ENCODE measurements at regions not wholly inside any gene's neighbourhood (a gene's known extent, or its start where the extent isn't known, plus 50 kb on each side); places are given as distances from the start of the nearest gene placed in this dataset.
"Not testable (repeated sequence)": the region's sequence is repeated elsewhere in the genome, so short reads cannot be mapped to it uniquely, and the experiment has no call there.

DNA sequence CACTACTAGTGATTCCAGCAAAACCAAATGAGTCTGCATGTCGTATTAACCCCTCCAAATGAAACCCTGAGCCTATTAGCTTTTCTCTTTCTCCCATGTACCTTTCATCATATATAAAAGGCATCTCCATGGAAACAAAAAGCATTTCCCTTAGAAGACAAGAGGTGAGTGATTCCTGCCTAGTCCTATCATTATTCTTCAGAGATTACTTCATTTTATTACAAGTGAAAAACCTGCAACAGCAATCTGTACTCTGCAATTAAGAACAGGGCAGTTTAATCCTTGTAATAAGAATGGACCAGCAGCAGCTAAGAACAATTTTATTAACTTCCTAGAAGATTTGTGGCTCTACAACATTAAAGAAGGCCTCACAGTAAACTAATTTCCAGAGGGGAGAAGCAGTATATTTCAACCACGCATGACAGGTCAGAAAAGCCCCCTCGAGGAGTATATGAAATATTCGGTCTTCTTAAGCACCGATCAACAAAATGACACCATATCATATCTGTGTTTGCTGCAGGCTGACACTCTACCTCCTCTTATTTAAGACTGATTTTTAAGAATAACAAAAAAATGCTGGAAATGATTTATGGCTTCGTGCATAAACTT, 132.3 kb upstream of the TFPI start:
- DNase-seq: no peak

DNA sequence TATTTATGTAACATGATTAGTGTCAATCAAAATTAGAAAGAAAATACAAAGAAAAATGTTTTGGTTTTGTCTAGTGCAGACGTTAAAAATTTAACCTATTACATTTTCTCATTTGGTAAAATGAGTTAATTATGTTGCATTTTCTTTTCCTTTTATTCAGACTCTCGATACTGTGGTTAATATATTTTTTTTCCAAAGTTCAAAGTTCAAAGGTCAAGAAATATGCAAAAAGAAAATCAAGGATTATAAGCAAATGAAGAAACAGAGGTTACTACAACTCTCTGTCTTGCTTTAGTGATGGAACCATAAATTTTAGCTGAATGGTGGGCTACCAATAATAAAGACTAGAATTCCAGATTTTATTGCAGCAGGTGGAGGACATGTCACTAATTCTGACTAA, 133.3 kb upstream of the TFPI start:
- no peak for DNase-seq

DNA sequence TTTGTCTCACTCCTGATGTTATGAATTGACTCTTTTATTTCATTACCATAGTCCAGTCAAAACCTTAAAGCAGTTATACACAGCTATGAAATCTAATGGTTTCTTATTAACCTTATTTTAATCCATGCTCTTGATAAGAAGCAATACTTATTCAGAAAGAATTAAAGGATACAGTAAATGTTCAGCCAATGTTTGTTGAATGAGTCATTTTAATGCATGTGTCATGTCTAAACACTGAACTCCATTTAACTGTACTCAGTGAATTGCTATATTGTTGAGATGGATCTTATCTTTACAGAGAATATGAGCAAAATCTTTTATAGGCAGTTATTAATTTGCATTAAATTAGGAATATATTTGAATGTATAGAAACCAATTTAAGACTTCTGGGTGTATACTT, 135.1 kb upstream of the TFPI start:
- DNase-seq: no peak

DNA sequence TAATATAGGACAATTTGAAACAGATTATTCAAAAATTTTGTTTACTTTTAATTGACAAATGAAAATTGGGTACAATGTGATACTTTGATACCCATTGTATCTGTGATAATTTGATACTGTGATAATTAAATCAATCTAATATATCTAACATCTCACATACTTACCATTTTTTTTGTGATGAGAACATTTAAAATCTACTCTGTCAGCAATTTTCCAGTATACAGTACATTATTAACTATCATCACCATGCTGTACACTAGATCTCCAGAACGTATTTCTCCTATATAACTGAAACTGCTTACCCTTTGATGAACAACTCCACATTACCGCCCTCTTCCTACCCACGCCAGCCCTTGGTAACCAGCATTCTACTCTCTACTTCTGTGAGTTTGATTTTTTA, 139.7 kb upstream of the TFPI start:
- no peak for DNase-seq

DNA sequence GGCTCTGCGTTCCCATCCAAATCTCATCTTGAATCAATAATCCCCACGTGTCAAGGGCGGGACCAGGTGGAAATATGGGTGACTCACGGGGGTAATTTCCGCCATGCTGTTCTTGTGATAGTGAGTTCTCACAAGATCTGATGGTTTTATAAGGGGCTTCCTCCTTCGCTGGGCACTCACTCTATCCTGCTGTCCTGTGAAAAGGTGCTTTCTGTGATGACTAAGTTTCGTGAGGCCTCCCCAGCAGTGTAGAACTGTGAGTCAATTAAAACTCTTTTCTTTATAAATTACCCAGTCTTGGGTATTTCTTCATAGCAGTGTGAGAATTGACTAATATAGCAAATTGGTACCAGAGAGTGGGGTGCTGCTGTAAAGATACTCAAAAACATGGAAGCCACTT, 142.4 kb upstream of the TFPI start:
- DNase-seq: not testable (repeated sequence)

DNA sequence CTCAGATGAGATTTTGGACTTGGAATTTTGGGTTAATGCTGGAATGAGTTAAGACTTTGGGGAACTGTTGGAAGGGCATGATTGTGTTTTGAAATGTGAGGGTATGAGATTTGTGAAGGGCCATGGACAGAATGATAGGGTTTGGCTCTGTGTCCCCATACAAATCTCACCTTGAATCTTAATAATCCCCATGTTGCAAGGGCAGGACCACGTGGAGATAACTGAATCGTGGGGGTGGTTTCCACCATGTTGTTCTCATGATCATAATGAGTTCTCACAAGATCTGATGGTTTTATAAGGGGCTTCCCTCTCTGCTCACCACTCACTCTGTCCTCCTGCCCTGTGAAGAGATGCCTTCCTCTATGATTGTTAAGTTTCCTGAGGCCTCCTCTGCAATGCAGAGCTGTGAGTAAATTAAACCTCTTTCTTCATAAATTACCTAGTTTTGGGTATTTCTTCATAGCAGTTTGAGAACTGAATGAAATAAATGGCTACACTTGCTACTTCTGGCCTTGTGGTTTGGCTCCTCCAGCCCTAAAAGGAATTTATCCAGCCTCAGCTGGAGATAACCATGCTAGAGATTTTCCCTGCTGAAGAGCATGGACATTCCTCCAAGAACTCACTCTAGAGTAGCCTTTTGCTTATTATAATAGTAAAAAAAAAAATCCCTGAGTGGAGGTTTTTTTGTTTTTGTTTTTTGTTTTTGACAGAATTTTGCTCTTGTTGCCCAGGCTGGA, 144.3 kb upstream of the TFPI start:
- DNase-seq: no peak

DNA sequence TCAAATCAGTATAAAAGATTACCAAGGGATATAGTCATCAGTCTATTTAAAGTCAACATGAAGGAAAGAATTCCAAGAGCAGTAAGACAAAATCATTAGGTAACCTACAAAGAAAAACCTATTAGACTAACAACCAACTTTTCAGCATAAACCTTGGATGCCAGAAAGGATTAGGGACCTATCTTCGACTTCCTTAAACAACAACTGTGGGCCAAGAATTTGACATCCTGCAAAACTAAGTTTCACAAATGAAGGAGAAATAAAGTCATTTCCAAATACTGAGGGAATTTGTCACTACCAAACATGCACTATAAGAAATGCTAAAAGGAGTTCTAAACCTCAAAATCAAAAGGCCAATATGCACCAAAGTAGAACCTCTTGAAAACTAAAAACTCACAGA, 147.9 kb upstream of the TFPI start:
- DNase-seq: no peak

DNA sequence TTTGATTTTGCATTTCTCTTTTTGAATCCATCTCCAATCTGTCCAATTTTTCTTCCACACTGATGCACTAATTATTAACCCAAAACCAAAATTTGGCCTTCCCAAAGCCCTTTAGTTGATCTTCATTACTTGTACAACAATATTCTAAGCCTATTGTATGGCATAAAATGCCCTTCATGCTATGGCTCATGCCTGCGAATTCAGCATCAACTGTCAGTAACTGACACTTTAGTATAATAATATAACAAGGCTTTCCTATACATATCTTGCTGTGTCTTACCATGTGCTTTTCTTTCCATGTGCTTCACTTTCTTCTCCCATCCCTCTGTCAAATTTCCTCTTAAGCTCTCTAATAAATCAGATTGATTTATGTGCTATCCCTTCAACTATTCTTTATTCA, 154.0 kb upstream of the TFPI start:
- DNase-seq: no peak

DNA sequence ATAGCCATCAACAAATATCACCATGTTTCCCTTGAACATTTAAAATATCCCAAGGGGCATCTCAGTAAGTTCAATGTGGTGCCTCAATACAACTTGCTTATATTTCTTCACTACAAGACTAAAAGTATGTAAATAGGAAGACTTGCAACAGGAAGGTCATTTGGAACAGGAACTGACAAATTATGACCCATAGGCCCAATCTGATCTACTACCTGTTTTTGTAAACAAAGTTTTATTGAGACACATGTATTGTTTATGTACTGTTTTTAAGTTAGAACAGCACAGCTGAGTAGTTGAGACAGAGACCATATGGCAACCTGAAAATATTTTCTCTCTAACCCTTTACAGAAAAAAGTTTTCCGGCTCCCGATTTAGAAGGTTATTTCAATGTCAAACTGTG, 154.8 kb upstream of the TFPI start:
- DNase-seq: no peak

DNA sequence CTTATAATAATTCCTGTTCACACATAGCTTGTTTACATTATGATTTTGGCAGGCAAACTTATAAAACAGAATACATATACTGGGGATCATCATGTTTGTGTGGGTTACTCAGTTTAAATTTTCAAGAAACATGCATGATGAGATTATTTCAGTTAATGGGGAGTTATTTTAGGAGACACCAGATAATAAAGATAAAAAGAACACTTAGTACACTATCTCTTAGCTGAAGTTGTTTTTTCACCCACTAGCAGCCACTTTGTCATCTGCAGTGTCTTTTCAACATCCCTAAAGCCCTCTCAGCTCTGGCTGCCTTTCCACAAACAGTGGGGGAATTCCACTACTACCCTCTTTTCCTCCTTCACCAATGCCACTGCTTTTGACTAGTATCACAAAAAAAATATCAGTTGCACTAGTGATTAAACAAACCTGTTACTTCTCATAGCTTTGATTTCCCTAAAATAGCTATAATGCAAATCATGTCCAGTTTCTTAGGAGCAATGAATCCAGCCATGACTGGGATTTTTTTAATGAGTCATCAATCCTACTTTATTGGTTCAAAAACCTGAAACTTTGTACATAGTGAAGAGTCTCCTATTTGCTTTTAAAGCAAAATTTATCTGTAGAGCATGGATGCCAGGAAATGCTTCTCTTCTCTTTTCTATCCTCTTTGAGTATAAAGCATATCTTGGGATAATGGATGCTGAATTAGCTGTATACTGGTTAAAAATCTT, 156.7 kb upstream of the TFPI start:
- DNase-seq: no peak

DNA sequence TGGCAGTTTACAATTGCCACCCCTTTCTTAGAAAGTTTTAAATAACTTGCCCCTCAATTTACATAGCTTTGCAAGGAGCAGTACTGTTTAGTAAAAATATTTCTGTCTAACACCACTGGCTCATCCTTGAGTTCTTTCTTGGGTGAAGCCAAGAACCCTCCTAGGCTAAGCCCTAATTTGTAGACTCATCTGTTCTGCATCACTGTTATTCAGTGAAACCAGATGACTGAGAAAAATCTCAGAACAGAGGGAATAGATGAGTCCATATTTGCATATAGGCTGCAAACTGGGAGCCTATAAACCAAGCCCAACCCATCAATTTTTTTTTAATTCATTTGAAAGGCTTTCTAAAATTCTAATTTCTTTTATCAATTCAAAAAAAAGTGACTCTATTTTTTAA, 161.4 kb upstream of the TFPI start:
- DNase-seq: no peak

DNA sequence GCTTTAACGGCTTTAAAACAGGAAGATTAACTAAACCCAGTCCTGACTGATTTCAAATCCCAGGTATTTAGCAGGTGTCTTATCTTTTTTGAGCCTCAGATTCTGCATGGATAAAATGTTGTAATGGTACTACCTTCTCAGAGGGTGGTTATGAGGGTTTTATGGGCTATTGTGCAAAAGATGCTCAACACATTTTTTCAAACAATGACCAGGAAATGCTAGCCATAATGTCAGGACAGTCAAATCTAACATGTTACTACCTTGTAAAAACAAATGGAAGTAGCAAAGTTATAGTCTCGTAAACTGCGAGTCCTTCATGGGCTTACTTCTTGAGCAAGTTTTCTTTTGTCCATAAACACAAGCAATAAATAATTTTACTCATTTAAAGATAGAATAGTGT, 162.1 kb upstream of the TFPI start:
- DNase-seq: no peak

DNA sequence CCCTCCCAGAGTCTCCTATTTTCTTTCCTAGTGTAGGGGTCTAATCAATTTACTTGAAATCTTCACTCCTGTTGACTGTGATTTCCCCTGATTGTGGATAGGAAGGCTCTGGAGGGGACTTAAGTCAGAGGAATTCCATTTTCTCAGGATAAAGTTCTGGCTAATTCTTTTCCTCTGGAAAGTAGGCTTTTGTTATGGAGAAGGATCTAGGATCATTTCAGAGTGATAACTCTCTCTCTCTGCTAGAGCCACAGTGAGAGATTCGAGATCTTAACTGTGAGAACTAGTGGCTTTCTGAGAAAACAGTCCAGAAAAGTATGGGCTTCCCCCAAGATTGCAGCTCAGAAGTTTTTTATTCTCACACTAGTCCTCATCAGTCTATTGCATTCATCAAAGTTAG, 163.9 kb upstream of the TFPI start:
- no peak for DNase-seq

DNA sequence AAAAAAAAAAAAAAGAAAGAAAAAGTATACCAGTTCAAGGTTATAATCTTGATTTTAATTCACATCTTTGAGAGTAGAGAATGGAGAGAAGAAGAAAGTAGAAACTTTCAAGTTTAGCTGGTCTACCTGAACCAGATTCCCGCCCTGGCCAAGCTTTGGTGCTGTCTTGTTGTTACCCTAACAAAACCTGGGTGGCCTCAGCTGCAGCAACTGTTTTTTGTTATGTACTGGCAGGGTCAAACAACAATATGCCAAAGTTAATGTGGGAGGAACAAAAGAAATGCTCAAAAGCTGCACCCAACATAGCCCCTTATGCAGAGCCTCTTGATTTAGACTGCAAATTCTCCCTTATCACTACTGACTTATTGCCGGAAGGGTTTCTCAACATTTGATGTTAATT, 165.3 kb upstream of the TFPI start:
- DNase-seq: no peak

DNA sequence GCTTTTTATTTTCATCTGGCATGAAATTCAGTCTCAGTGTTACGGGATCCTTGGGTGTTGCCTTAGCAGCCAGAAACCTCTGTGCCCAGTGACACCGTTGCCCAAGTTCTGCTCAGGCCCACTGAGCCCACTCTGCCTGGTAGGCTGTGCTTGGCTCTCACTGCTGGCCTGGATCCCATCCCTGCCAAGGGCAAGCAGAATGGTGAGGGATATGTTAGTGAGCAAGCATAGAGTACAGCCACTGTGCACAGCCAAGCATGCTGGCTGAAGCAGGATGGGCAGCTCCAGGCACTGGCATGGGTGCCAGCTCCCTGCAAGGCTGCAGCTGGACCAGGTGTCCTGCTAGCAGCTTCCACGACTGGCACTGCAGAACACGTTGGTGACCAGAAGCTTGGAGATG, 194.7 kb upstream of the TFPI start:
- no peak for DNase-seq

DNA sequence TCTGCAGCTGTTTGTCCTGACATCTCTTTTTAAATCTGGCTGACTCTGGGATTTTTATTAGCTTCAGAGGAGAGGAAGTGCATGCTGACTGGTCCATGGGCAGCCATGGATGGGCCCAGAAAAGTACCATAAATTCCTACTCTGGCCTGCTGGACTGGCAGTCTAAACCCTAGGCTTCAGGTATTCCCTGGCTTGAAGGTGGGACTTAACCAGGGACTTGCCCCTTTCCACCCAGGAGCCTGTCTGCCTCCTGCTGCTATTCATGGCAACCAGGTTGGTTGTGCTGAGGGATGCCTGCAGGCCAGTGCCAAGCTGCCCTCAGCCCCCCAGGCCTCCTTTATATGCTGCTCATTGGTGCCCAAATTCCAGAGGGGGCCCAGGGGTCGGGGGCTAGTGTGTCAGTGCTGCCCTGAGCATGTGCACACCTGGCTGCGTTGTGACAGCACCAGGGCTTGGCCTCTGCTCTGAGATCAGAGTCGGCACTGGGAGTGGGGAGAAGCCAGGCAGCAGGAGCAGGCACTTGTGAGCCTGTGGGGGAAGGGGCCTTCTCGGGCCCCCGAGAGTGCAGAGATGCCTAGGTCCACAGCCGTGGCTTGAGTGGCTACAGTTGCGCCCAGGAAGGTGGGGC, 195.7 kb upstream of the TFPI start:
- no peak for DNase-seq

DNA sequence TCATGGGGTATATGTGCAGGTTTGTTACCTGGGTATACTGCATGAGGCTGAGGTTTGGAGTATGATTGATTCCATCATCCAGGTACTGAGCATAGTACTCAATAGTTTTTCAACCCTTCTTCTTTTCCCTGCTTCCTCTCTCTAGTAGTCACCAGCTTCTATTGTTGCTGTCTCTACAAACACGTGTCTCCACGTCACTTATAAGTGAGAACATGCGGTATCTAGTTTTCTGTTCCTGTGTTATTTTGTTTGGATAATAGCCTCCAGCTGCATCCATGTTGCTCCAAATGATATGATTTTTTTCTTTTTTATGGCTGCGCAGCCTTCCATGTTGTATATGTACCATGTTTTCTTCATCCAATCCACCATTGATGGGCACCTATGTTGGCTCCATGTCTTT, 214.8 kb upstream of the TFPI start:
- DNase-seq: no peak

DNA sequence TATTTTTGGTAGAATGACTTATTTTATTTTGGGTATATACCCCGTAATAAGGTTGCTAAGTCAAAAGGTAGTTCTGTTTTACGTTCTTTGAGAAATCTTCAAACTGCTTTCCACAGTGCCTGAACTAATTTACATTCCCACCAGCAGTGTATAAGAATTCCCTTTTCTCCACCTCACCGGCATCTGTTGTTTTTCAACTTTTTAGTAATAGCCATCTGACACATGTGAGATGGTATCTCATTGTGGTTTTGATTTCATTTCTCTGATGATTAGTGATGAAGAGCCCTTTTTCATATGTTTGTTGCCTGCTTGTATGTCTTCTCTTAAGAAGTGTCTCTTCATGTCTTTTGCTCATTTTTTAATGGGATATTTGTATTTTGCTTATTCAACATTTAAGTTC, 215.2 kb upstream of the TFPI start:
- no peak for DNase-seq

DNA sequence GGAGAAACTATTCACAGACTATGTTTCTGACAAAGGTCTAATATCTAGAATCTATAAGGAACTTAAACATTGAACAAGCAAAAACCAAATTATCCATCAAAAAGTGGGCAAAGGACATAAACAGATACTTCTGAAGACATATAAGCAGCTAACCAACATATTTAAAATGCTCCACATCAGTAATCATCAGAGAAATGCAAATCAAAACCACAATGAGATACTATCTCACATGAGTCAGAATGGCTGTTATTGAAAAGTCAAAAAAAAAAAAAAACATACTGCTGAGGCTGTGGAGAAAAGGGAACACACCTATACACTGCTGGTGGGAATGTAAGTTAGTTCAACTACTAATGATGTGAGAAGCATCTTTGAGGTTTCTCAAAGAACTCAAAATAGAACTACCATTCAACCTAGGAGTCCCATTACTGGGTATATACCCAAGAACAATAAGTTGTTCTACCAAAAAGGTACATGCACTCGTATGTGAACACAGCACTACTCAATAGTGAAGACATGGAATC, 220.4 kb upstream of the TFPI start:
- DNase-seq: no peak

DNA sequence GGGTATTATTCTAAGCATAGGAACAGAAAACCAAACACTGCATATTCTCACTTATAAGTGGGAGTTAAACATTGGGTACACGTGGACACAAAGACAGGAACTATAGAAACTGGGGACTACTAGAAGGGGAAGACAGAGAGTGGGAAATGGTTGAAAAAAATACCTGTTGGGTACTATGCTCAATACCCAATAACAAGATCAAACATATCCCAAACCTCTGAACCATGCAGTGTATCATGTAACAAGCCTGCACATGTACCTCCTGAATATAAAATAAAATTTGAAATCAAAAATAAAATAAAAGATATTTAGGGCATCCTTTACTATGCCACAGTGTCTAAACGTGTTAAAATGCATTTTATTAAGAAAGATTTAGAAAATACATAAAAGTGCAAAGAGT, 221.0 kb upstream of the TFPI start:
- no peak for DNase-seq

DNA sequence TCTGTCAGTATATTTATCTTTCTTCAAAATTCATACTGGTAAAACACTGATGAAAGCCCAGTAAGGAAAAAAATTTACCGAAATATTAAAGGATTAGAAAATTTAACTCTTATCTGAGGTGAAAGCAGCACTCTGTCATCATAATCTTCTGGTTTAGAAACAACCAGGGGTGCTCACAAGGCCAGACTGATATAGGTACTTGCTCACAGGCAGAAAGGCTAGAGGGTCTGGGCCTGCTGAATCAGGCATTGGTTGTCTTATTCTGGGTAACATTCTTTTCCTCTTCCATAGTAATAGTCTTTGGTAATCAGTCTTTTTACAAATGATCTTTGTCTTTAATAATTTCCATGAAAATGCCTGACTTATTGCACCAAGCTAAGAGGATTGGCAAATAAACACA, 221.4 kb upstream of the TFPI start:
- no peak for DNase-seq

DNA sequence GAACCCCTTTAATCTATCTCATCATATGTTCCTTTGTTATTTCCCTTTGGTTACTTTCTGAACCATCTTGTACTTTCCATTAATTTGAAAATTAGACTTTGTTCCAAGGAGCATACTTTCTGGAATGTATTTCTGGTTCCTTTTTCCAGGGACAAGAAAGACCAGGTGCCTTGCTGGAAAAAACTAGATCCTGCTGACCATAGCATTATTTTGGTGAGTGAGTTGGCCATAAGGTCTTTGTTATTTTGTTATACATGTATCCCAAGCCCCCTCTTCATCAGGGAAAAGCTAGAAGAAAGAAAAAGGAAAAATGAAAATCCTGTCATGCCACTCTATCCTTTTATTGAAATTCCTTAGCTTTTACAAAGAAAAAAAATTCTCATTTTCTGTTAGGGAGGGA, 228.1 kb upstream of the TFPI start:
- DNase-seq: no peak

DNA sequence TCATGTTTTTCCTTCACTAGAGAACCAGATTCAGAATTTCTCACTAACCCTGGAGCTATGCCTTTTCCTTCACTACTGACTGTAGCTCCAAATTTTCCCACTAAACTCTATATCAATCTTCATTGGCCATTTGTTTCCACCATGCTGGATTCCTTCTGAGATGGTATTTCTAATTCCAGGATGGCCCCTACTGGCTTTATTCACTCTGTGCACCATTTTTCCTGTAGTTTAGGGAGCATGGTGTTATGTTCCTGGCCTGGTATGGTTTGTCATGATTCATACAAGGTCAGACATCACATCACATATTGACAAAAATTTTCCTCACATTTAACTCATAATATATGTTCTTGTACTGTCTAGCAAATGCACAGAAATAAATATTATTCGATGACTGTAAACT, 229.2 kb upstream of the TFPI start:
- no peak for DNase-seq

DNA sequence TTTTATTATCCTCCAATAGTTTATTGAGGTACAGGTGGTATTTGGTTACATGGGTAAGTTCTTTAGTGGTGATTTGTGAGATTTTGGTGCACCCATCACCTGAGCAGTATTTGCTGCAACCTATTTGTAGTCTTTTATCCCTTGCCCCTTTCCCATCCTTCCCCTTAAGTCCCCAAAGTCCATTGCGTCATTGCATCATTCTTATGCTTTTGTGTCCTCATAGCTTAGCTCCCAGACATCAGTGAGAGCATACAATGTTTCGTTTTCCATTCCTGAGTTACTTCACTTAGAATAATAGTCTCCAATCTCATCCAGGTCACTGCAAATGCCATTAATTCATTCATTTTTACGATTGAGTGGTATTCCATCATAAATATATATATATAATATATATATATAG, 229.9 kb upstream of the TFPI start:
- DNase-seq: not testable (repeated sequence)
